Parathyroid adenoma (tissue), 2 donors: ENCODE measurements at regions not wholly inside any gene's neighbourhood (a gene's known extent, or its start where the extent isn't known, plus 50 kb on each side); places are given as distances from the start of the nearest gene placed in this dataset.

Experiments used
- H2AFZ ChIP-seq: fragments of 300-600 bp; sonication (generic); one replicate; pipeline ENCODE4 v1.7.0; 2017; ENCODE audit warnings: antibody characterized with exemption, mild to moderate bottlenecking
- H3K27ac ChIP-seq: fragments of 300-600 bp; sonication (generic); one replicate; pipeline ENCODE4 v1.7.0; 2017
- H3K27me3 ChIP-seq: fragments of 300-600 bp; sonication (generic); one replicate; pipeline ENCODE4 v1.7.0; 2017; ENCODE audit warnings: low read length; ENCODE audit not compliant: control insufficient read depth, insufficient read depth
- H3K36me3 ChIP-seq: fragments of 300-600 bp; sonication (generic); one replicate; pipeline ENCODE4 v1.7.0; 2017; ENCODE audit warnings: low read length; ENCODE audit not compliant: control insufficient read depth, insufficient read depth
- H3K4me1 ChIP-seq: fragments of 300-600 bp; sonication (generic); one replicate; pipeline ENCODE4 v1.7.0; 2017; ENCODE audit warnings: control low read depth
- H3K4me2 ChIP-seq: fragments of 300-600 bp; sonication (generic); one replicate; pipeline ENCODE4 v1.7.0; 2017; ENCODE audit warnings: low read length
- H3K4me3 ChIP-seq: fragments of 300-600 bp; sonication (generic); one replicate; pipeline ENCODE4 v1.7.0; 2017; ENCODE audit warnings: low read depth, low read length
- H3K79me2 ChIP-seq: fragments of 300-600 bp; sonication (generic); one replicate; pipeline ENCODE4 v1.7.0; 2017; ENCODE audit warnings: control low read depth
- H3K9ac ChIP-seq: fragments of 300-600 bp; sonication (generic); one replicate; pipeline ENCODE4 v1.7.0; 2017; ENCODE audit warnings: mild to moderate bottlenecking
- H3K9me3 ChIP-seq: fragments of 300-600 bp; sonication (generic); one replicate; pipeline ENCODE4 v1.7.0; 2017; ENCODE audit warnings: low read length; ENCODE audit not compliant: control insufficient read depth
- CTCF ChIP-seq: fragments of 300-600 bp; sonication (generic); IDR thresholded peaks from one replicate; pipeline ENCODE4 v1.7.0; 2017; ENCODE audit warnings: antibody characterized with exemption, mild to moderate bottlenecking
- donor health status: primary hyperparathyroidism.

GRCh38 chr2:195269220-195269619 is 387.8 kb upstream of the SLC39A10 start:
- H3K27ac ChIP-seq: no peak overlapping the region
- no peaks in the 10 kb centered on the region for H3K36me3 ChIP-seq

GRCh38 chr2:195257979-195258378 is 399.0 kb upstream of the SLC39A10 start:
- no peaks in the 10 kb centered on the region for H3K36me3 ChIP-seq
- H3K27ac ChIP-seq: no peak overlapping the region
- TF ChIP-seq CTCF: no peak

More at GRCh38 chr2:195269220-195269619, 387.8 kb upstream of the SLC39A10 start:
- no peaks in the 10 kb centered on the region for H3K4me1 ChIP-seq
- no peaks in the 10 kb centered on the region for H3K9me3 ChIP-seq
- H3K27me3 ChIP-seq: no peaks in the 10 kb centered on the region
- no peak overlapping the region for H3K4me3 ChIP-seq
- TF ChIP-seq CTCF: no peak
- H2AFZ ChIP-seq: no peak overlapping the region
- no peaks in the 10 kb centered on the region for H3K79me2 ChIP-seq
- H3K4me2 ChIP-seq: no peak overlapping the region
- no peak overlapping the region for H3K9ac ChIP-seq

GRCh38 chr2:195252018-195252417 is 405.0 kb upstream of the SLC39A10 start:
- Histone ChIP-seq H3K27ac (no peak overlapping the region), H3K27me3 (no peaks in the 10 kb centered on the region), H2AFZ (no peak overlapping the region), H3K4me3 (no peak overlapping the region), H3K9ac (no peak overlapping the region), H3K36me3 (no peaks in the 10 kb centered on the region), H3K79me2 (no peaks in the 10 kb centered on the region), H3K4me2 (no peak overlapping the region), H3K4me1 (no peaks in the 10 kb centered on the region), H3K9me3 (peaks cover 3% of the 10 kb centered on the region)
- TF ChIP-seq CTCF: no peak

More at GRCh38 chr2:195257979-195258378, 399.0 kb upstream of the SLC39A10 start:
- Histone ChIP-seq H3K27me3 (no peaks in the 10 kb centered on the region), H3K4me2 (no peak overlapping the region), H3K9ac (no peak overlapping the region), H3K4me3 (no peak overlapping the region), H2AFZ (no peak overlapping the region), H3K79me2 (no peaks in the 10 kb centered on the region), H3K9me3 (peaks cover 2% of the 10 kb centered on the region), H3K4me1 (no peaks in the 10 kb centered on the region)

- Histone ChIP-seq H3K9me3 (peaks cover 3% of the 10 kb centered on the region), H3K4me3 (no peak overlapping the region)
- TF ChIP-seq CTCF: no peak
Observed at GRCh38 chr2:195251214-195251613, 405.8 kb upstream of the SLC39A10 start.

GRCh38 chr2:195238826-195239225 is 418.2 kb upstream of the SLC39A10 start:
- Histone ChIP-seq H3K4me1 (no peaks in the 10 kb centered on the region), H3K4me3 (no peak overlapping the region), H2AFZ (no peak overlapping the region), H3K27ac (no peak overlapping the region), H3K36me3 (no peaks in the 10 kb centered on the region), H3K27me3 (no peaks in the 10 kb centered on the region), H3K9ac (no peak overlapping the region), H3K9me3 (no peaks in the 10 kb centered on the region), H3K4me2 (no peak overlapping the region), H3K79me2 (no peaks in the 10 kb centered on the region)
- no peak for TF ChIP-seq CTCF

More at GRCh38 chr2:195251214-195251613, 405.8 kb upstream of the SLC39A10 start:
- H2AFZ ChIP-seq: no peak overlapping the region
- H3K4me1 ChIP-seq: no peaks in the 10 kb centered on the region
- no peak overlapping the region for H3K9ac ChIP-seq
- no peak overlapping the region for H3K27ac ChIP-seq
- no peaks in the 10 kb centered on the region for H3K27me3 ChIP-seq
- no peaks in the 10 kb centered on the region for H3K36me3 ChIP-seq
- no peaks in the 10 kb centered on the region for H3K79me2 ChIP-seq
- no peak overlapping the region for H3K4me2 ChIP-seq
